ENCODE measurements at regions not wholly inside any gene's neighbourhood (a gene's known extent, or its start where the extent isn't known, plus 50 kb on each side); places are given as distances from the start of the nearest gene placed in this dataset.

DNA sequence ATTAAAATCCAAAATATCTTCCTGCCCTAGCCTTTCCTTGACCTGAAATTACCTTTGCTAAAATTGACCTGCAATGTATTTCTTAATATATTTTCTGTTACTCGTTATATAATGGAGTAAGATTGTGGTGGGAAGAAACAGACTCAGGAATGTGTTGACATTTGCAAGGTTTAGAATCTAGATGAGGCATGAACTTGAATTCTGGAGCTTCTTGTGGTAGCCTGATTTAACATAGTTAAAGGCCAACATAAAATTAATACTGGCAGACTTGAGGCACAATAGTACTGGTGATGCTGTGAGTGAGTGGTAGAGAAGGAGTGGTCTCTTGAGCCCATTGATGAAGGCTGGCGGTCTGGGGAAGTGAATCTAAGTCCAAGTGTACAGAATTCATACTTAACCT is 197.9 kb upstream of the SPRY1 start:
- H3K27me3 Mint-ChIP-seq, result no peaks in the 10 kb centered on the region
- H3K9me3 Mint-ChIP-seq, result no peaks in the 10 kb centered on the region
- CTCF ChIA-PET, result interaction anchor here (0.6 kb wide), 1 partner anchor 1242 kb away, joined by 3 read pairs; no protein-coding TSS in a partner anchor
- no peak overlapping the region for H3K4me3 Mint-ChIP-seq
- H3K36me3 Mint-ChIP-seq (ENCODE audit: low read depth), result no peaks in the 10 kb centered on the region
- no peaks in the 10 kb centered on the region for H3K4me1 Mint-ChIP-seq
- H3K27ac Mint-ChIP-seq, result no peak overlapping the region
- DNase-seq, result no peak
- POLR2A ChIA-PET, result no interaction called here

DNA sequence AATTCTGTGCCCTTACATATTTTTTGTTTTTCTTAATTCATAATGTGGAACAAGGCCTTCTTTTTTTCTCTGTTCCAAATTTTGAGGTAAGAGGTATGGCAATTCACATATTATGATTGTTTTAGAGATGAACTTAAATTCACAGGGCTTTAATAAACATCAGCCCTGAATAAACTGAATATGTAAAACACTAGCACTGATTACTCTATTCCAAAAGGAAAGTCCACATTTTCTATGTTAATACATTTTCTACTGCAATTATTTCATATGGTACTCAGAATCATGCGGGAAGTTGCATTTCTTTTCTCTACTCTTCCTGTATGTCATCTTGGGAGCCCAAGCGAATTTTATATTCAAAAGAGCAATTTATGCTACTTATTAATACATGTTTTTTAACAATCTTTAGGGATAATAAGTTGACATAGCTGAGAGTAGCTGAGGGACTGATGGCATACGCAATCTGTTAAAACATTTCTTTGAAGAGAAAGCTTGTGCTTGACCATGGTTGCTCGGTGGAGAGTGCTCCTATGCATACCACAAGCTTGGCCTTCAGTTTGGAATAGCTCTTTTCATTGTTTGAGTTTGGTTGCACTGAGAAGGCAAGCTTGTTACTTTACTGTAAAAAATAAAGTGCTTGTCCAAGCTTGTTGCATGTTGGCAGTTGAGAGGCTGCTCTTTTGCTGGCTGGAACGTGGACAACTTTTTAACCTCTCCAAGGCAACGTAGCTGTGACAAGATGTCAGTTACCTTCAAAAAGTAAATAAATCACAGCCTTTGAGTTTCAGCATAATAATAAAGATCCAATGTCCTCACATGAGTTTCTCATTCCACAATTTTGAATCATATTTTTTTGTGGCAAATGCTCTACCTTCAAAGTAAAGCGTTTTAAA is 196.3 kb upstream of the SPRY1 start:
- Mint-ChIP-seq H3K27me3 (no peaks in the 10 kb centered on the region), H3K9me3 (no peaks in the 10 kb centered on the region), H3K27ac (no peak overlapping the region), H3K36me3 (ENCODE audit: low read depth) (no peaks in the 10 kb centered on the region), H3K4me3 (no peak overlapping the region), H3K4me1 (no peaks in the 10 kb centered on the region)
- POLR2A ChIA-PET, result no interaction called here
- no peak for DNase-seq
- CTCF ChIA-PET, result no interaction called here

DNA sequence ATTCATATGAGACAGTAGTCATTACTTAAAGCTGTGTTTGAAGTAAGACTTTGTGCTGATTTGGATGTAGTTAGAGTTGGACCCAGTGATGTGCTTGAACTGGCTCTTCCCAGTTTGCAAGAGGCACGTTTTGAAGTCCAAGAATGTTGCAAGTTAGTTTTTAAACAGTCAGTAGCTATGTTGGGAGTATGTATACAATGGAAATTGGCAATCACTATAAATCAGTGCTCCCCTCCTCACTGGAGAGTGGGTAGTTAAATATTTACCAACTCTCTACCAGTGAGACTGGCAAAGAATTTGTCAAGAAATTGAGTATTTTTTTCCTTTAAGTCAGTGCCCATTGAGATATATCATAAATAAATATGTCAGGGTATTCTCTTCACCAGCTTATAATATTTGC is 191.9 kb upstream of the SPRY1 start:
- Mint-ChIP-seq H3K27me3 (no peaks in the 10 kb centered on the region), H3K27ac (no peak overlapping the region)
- CTCF ChIA-PET, result no interaction called here

DNA sequence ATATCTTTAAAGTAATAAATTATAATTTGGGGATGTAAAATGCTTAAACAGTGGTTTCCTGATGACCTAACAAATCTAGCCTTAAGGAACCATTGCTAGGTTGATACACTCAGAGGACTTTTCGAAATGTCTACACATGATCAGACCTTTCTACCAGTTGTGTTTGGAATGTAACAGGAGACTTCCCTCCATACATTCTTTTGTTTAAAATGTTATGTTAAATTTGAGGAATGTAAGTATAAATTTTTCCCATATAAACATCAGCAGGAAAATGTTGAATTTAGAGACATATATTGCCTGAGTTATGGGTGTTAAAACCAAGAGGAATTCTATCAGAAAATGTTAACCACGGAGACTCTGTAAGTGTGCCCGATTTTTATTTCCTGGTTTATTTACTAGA is 190.6 kb upstream of the SPRY1 start:
- CTCF ChIA-PET, result no interaction called here
- no peaks in the 10 kb centered on the region for H3K27me3 Mint-ChIP-seq

More for the DNA sequence above, 191.9 kb upstream of the SPRY1 start:
- Mint-ChIP-seq H3K36me3 (ENCODE audit: low read depth) (no peaks in the 10 kb centered on the region), H3K4me1 (no peaks in the 10 kb centered on the region), H3K4me3 (no peak overlapping the region), H3K9me3 (no peaks in the 10 kb centered on the region)
- POLR2A ChIA-PET, result no interaction called here
- DNase-seq, result no peak

DNA sequence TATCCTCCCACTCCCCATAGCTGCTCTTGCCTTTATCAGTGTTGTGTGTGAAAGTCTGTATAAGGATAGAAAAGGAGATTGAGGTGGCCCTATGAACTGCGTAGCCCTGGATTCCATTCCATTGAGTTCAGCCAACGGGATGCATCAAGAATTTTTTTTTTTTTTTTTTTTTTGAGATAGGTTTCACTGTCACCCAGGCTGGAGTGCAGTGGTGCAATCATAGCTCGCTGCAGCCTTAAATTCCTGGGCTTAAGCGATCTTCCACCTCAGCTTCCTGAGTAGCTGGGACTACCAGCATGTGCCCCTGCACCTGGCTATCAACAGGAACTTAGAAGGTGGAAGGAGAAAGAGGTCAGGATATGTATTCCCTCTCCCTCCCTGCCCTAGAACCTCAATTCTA is 187.2 kb upstream of the SPRY1 start:
- Mint-ChIP-seq H3K36me3 (ENCODE audit: low read depth) (peaks cover 3% of the 10 kb centered on the region), H3K4me1 (no peaks in the 10 kb centered on the region), H3K4me3 (no peak overlapping the region), H3K27ac (no peak overlapping the region), H3K9me3 (no peaks in the 10 kb centered on the region), H3K27me3 (no peaks in the 10 kb centered on the region)
- no peak for DNase-seq
- ChIA-PET CTCF (interaction anchor here (1.3 kb wide), 1 partner anchor 11 kb away, joined by 7 read pairs; no protein-coding TSS in a partner anchor), POLR2A (no interaction called here)

More for the DNA sequence above, 190.6 kb upstream of the SPRY1 start:
- POLR2A ChIA-PET, result no interaction called here
- Mint-ChIP-seq H3K4me3 (no peak overlapping the region), H3K27ac (no peak overlapping the region), H3K36me3 (ENCODE audit: low read depth) (peaks cover 3% of the 10 kb centered on the region), H3K4me1 (no peaks in the 10 kb centered on the region), H3K9me3 (no peaks in the 10 kb centered on the region)
- DNase-seq, result no peak

- ChIA-PET POLR2A (no interaction called here), CTCF (no interaction called here)
- Mint-ChIP-seq H3K4me3 (no peak overlapping the region), H3K27ac (no peak overlapping the region), H3K36me3 (ENCODE audit: low read depth) (no peaks in the 10 kb centered on the region), H3K27me3 (no peaks in the 10 kb centered on the region), H3K9me3 (no peaks in the 10 kb centered on the region), H3K4me1 (no peaks in the 10 kb centered on the region)
- DNase-seq, result no peak
Measured at GRCh38 chr4:123215536-123215935, 181.1 kb upstream of the SPRY1 start.

GRCh38 chr4:123216543-123216942 is 180.1 kb upstream of the SPRY1 start:
- no peaks in the 10 kb centered on the region for H3K36me3 Mint-ChIP-seq (ENCODE audit: low read depth)
- no peak for DNase-seq
- POLR2A ChIA-PET, result no interaction called here
- H3K4me1 Mint-ChIP-seq, result no peaks in the 10 kb centered on the region
- H3K27ac Mint-ChIP-seq, result no peak overlapping the region
- H3K9me3 Mint-ChIP-seq, result no peaks in the 10 kb centered on the region
- no peaks in the 10 kb centered on the region for H3K27me3 Mint-ChIP-seq
- no peak overlapping the region for H3K4me3 Mint-ChIP-seq
- CTCF ChIA-PET, result no interaction called here

- DNase-seq, result no peak
- CTCF ChIA-PET, result no interaction called here
Measured at GRCh38 chr4:123216946-123217345, 179.6 kb upstream of the SPRY1 start.

GRCh38 chr4:123217664-123218063 is 178.9 kb upstream of the SPRY1 start:
- no peak for DNase-seq
- H3K36me3 Mint-ChIP-seq (ENCODE audit: low read depth), result peaks cover 4% of the 10 kb centered on the region
- no peak overlapping the region for H3K27ac Mint-ChIP-seq
- H3K4me1 Mint-ChIP-seq, result no peaks in the 10 kb centered on the region
- ChIA-PET CTCF (no interaction called here), POLR2A (no interaction called here)
- no peaks in the 10 kb centered on the region for H3K27me3 Mint-ChIP-seq
- H3K4me3 Mint-ChIP-seq, result no peak overlapping the region
- H3K9me3 Mint-ChIP-seq, result no peaks in the 10 kb centered on the region

More at GRCh38 chr4:123216946-123217345, 179.6 kb upstream of the SPRY1 start:
- Mint-ChIP-seq H3K4me1 (no peaks in the 10 kb centered on the region), H3K4me3 (no peak overlapping the region), H3K27me3 (no peaks in the 10 kb centered on the region), H3K27ac (no peak overlapping the region), H3K36me3 (ENCODE audit: low read depth) (peaks cover under 1% of the 10 kb centered on the region), H3K9me3 (no peaks in the 10 kb centered on the region)
- POLR2A ChIA-PET, result no interaction called here

DNA sequence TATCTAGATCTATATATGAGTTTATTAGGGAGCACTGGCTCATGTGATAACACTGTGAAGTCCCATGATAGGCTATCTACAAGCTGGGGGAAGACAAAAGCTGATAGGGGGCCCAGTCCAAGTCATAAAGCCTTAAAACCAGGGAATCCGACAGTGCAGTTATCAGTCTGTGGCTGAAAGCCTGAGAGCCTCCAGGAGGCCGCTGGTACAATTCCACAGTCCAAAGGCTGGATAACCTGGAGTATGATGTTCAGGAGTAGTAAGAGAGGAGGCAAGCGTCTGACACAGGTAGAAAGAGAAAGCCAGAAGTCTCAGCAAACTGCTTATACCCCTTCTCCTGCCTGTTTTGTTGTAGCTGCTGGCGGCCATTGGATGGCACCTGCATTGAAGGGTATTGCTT is 177.6 kb upstream of the SPRY1 start:
- CTCF ChIA-PET, result no interaction called here

DNA sequence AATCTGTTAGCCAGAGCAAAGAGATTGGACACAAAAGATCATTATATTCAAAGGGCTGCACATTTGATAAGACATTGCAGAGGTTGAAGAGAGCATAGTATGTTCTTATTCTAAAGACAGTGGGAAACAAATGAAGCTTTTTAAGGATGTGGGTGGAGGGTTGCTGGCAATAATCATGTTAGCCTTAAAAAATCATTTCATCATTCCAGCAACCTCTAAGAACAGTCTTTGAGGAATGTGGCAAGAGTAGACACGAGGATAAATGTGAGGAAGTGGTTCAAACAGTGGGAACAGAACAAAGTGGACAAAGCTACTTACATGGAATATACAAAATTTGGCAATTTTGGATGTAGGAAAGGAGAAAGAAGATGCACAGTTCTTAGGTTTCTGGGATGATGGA is 167.3 kb upstream of the SPRY1 start:
- peaks cover 5% of the 10 kb centered on the region for H3K9me3 Mint-ChIP-seq
- peaks cover 35% of the 10 kb centered on the region for H3K36me3 Mint-ChIP-seq (ENCODE audit: low read depth)
- no peaks in the 10 kb centered on the region for H3K4me1 Mint-ChIP-seq
- no peaks in the 10 kb centered on the region for H3K27me3 Mint-ChIP-seq
- ChIA-PET POLR2A (no interaction called here), CTCF (interaction anchor here (0.6 kb wide), 1 partner anchor 986 kb away, joined by 3 read pairs; no protein-coding TSS in a partner anchor)
- no peak for DNase-seq
- no peak overlapping the region for H3K27ac Mint-ChIP-seq
- no peak overlapping the region for H3K4me3 Mint-ChIP-seq

More for the DNA sequence above, 177.6 kb upstream of the SPRY1 start:
- DNase-seq, result no peak
- Mint-ChIP-seq H3K27ac (no peak overlapping the region), H3K9me3 (no peaks in the 10 kb centered on the region), H3K4me1 (no peaks in the 10 kb centered on the region), H3K36me3 (ENCODE audit: low read depth) (peaks cover 4% of the 10 kb centered on the region), H3K4me3 (no peak overlapping the region), H3K27me3 (no peaks in the 10 kb centered on the region)
- POLR2A ChIA-PET, result no interaction called here

DNA sequence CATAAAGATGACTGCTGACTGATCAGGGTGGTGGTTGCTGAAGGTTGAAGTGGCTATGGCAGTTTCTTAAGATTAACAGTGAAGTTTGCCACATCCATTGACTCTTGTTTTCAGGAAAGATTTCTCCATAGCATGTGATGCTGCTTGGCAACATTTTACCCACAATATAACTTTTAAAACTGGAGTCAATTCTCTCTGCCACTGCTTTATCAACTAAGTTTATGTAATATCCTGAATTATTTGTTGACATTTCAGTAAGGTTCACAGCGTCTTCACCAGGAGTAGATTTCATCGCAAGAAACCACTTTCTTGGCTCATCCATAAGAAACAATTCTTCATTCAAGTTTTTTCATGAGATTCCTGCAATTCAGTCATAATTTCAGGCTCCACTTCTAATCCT is 166.5 kb upstream of the SPRY1 start:
- DNase-seq, result no peak
- POLR2A ChIA-PET, result no interaction called here
- H3K27me3 Mint-ChIP-seq, result no peaks in the 10 kb centered on the region
- no peak overlapping the region for H3K4me3 Mint-ChIP-seq
- no peaks in the 10 kb centered on the region for H3K4me1 Mint-ChIP-seq
- H3K9me3 Mint-ChIP-seq, result peaks cover 5% of the 10 kb centered on the region
- peaks cover 32% of the 10 kb centered on the region for H3K36me3 Mint-ChIP-seq (ENCODE audit: low read depth)
- no peak overlapping the region for H3K27ac Mint-ChIP-seq
- CTCF ChIA-PET, result no interaction called here

DNA sequence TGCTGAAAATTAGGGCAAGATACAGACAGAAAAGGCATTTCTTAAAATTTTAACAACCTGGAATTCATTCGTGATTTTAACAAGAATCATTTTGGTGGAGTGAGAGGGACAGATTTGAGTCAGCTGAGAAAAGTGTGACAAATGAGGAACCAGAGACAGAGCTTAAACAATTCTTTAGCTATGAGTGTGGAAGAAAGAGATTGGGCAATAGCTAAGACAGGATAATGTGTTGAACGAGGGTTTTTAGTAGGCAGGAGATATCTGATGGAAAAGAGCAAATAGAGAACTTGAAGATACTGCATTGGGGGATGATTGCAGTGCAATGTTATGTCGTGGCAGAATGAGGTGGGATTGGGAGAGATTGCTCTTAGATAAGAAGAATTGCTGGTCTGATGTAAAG is 164.2 kb upstream of the SPRY1 start:
- H3K27me3 Mint-ChIP-seq, result no peaks in the 10 kb centered on the region
- H3K27ac Mint-ChIP-seq, result no peak overlapping the region
- POLR2A ChIA-PET, result no interaction called here
- peaks cover 4% of the 10 kb centered on the region for H3K9me3 Mint-ChIP-seq
- no peak overlapping the region for H3K4me3 Mint-ChIP-seq
- CTCF ChIA-PET, result no interaction called here
- no peak for DNase-seq
- no peaks in the 10 kb centered on the region for H3K4me1 Mint-ChIP-seq
- peaks cover 26% of the 10 kb centered on the region for H3K36me3 Mint-ChIP-seq (ENCODE audit: low read depth)

- H3K9me3 Mint-ChIP-seq, result peaks cover 4% of the 10 kb centered on the region
- CTCF ChIA-PET, result no interaction called here
- H3K27ac Mint-ChIP-seq, result no peak overlapping the region
- no peaks in the 10 kb centered on the region for H3K27me3 Mint-ChIP-seq
- POLR2A ChIA-PET, result no interaction called here
- DNase-seq, result no peak
- H3K36me3 Mint-ChIP-seq (ENCODE audit: low read depth), result peaks cover 23% of the 10 kb centered on the region
- no peak overlapping the region for H3K4me3 Mint-ChIP-seq
- no peaks in the 10 kb centered on the region for H3K4me1 Mint-ChIP-seq
Measured at GRCh38 chr4:123233136-123233768, 163.3 kb upstream of the SPRY1 start.
